ENCODE measurements at regions not wholly inside any gene's neighbourhood (a gene's known extent, or its start where the extent isn't known, plus 50 kb on each side); places are given as distances from the start of the nearest gene placed in this dataset.

DNA sequence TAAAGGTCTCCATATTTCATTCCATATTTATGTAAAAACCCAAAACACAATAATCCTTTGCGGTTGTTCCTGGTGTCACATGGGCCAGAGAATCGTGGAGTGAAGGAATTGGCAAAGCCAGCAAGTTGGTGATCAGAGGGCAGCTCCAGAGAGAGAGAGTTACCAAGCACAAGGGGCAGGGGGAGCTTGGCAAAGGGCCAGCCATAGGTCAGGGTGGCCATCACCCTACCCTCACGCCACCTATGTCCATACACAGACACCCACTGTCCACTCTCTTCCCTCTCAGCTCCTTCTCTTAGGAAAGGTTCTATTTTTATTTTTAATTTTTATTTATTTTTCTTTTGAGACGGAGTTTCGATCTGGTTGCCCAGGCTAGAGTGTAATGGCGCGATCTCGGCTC is 163.2 kb upstream of the JARID2 start:
- Histone ChIP-seq H3K27me3 (ENCODE audit: control insufficient read depth in 1 of 2, insufficient read depth in 1 of 2, low read length in 2 of 2) (no peaks in the 10 kb centered on the region), H3K4me3 (ENCODE audit: insufficient read depth in 1 of 2, low read depth in 1 of 2, low read length in 2 of 2) (no peak overlapping the region), H2BK15ac (ENCODE audit: low read depth, poor library complexity, severe bottlenecking) (no peak overlapping the region), H3K4me1 (ENCODE audit: control insufficient read depth, insufficient read depth, low read depth, low read length) (no peaks in the 10 kb centered on the region), H3K9ac (ENCODE audit: low read length) (no peak overlapping the region), H3K4ac (ENCODE audit: low read depth in 1 of 2, low read length in 2 of 2) (no peak overlapping the region), H4K8ac (ENCODE audit: low read length) (no peak overlapping the region), H2BK120ac (ENCODE audit: low read depth, low read length) (no peak overlapping the region), H3K18ac (ENCODE audit: low read depth in 1 of 2, low read length in 2 of 2) (no peak overlapping the region), H3K9me3 (ENCODE audit: control insufficient read depth, low read length) (no peaks in the 10 kb centered on the region), H3K4me2 (ENCODE audit: low read length, poor library complexity, severe bottlenecking) (no peak overlapping the region), H4K91ac (ENCODE audit: low read length) (no peak overlapping the region), H2AK5ac (ENCODE audit: low read length, severe bottlenecking) (no peak overlapping the region), H3K23ac (ENCODE audit: low read length in 2 of 2) (no peak overlapping the region), H2BK12ac (ENCODE audit: low read length in 2 of 2) (no peak overlapping the region), H3K14ac (ENCODE audit: low read length in 2 of 2) (peak overlapping the region in 1 of 2 experiments; percentile 89), H3K27ac (ENCODE audit: low read length, poor library complexity, severe bottlenecking) (no peak overlapping the region), H3K36me3 (ENCODE audit: control insufficient read depth in 1 of 2, insufficient read depth in 2 of 2, low read depth in 1 of 2, low read length in 2 of 2) (no peaks in the 10 kb centered on the region), H3K79me1 (replicated peaks; ENCODE audit: low read length, poor library complexity, severe bottlenecking) (no peaks in the 10 kb centered on the region), H2BK5ac (ENCODE audit: low read depth, low read length, poor library complexity, severe bottlenecking) (no peak overlapping the region), H2AFZ (ENCODE audit: low read depth, low read length) (no peak overlapping the region)
- 94% methylated on average over 5 of the region's 8 CpGs for WGBS
- no peak for DNase-seq

DNA sequence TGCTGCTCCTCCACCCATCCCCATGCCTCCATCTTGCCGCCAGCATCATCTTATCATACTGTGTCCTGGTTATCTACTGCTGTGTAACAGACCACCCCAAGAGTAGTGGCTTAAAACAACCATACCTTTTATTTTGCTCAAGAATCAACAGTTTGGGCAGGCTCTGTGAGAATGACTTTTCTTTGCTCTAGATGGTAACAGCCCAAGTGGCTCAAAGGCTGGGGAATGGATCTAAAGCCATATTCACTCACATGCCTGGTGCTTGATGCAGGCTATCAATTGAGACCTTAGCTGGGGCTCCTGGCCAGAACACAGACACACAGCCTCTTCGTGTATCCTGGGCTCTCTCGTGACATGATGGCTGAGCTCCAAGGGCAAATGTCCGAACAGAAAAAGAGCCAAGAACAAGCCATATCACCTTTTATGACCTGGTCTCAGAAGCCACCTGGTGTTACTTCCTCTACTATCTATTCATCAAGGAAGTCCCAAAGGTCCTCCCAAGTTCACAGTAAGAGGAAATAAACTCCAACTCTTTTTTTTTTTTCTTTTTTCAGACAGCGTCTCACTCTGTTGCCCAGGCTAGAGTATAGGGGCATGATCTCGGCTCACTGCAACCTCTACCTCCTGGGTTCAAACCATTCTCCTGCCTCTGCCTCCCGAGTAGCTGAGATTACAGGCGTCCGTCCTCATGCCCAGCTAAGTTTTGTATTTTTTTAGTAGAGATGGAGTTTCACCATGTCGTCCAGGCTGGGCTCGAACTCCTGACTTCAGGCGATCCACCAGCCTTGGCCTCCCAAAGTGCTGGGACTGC is 159.3 kb upstream of the JARID2 start:
- no peak for DNase-seq
- Histone ChIP-seq H3K4me2 (ENCODE audit: low read length, poor library complexity, severe bottlenecking) (no peak overlapping the region), H2BK12ac (ENCODE audit: low read length in 2 of 2) (no peak overlapping the region), H3K9ac (ENCODE audit: low read length) (no peak overlapping the region), H3K27ac (ENCODE audit: low read length, poor library complexity, severe bottlenecking) (no peak overlapping the region), H2AK5ac (ENCODE audit: low read length, severe bottlenecking) (no peak overlapping the region), H2BK120ac (ENCODE audit: low read depth, low read length) (no peak overlapping the region), H3K27me3 (ENCODE audit: control insufficient read depth in 1 of 2, insufficient read depth in 1 of 2, low read length in 2 of 2) (no peaks in the 10 kb centered on the region), H3K4me3 (ENCODE audit: insufficient read depth in 1 of 2, low read depth in 1 of 2, low read length in 2 of 2) (no peak overlapping the region), H3K36me3 (ENCODE audit: control insufficient read depth in 1 of 2, insufficient read depth in 2 of 2, low read depth in 1 of 2, low read length in 2 of 2) (no peaks in the 10 kb centered on the region), H3K23ac (ENCODE audit: low read length in 2 of 2) (no peak overlapping the region), H4K91ac (ENCODE audit: low read length) (no peak overlapping the region), H3K79me1 (replicated peaks; ENCODE audit: low read length, poor library complexity, severe bottlenecking) (no peaks in the 10 kb centered on the region), H4K8ac (ENCODE audit: low read length) (no peak overlapping the region), H3K4ac (ENCODE audit: low read depth in 1 of 2, low read length in 2 of 2) (no peak overlapping the region), H3K18ac (ENCODE audit: low read depth in 1 of 2, low read length in 2 of 2) (no peak overlapping the region), H3K9me3 (ENCODE audit: control insufficient read depth, low read length) (no peaks in the 10 kb centered on the region), H2BK5ac (ENCODE audit: low read depth, low read length, poor library complexity, severe bottlenecking) (no peak overlapping the region), H3K4me1 (ENCODE audit: control insufficient read depth, insufficient read depth, low read depth, low read length) (no peaks in the 10 kb centered on the region), H2BK15ac (ENCODE audit: low read depth, poor library complexity, severe bottlenecking) (no peak overlapping the region), H2AFZ (ENCODE audit: low read depth, low read length) (no peak overlapping the region), H3K14ac (ENCODE audit: low read length in 2 of 2) (no peak overlapping the region)
- WGBS = 96% methylated on average over 12 of the region's 12 CpGs

DNA sequence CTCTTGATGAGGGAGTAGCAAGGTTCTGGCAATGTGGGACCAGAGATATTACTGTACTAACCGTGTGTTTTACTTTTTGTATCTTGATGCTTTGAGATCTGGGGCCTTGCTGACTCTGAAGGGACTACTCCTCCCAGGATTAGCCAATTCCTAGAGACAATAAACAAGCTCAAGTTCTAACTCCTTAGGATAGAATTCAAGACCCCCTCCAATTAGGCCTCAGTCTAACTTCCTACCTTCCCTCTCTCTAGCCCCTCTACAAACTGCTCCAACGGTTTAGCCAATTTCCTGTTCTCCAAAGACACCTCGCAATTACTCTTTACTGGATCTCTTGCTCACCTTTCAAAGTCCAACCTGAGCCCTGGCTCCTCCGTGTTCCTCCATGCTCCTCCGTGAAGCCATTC is 158.7 kb upstream of the JARID2 start:
- no peaks in the 10 kb centered on the region for H3K36me3 ChIP-seq (ENCODE audit: control insufficient read depth in 1 of 2, insufficient read depth in 2 of 2, low read depth in 1 of 2, low read length in 2 of 2)

DNA sequence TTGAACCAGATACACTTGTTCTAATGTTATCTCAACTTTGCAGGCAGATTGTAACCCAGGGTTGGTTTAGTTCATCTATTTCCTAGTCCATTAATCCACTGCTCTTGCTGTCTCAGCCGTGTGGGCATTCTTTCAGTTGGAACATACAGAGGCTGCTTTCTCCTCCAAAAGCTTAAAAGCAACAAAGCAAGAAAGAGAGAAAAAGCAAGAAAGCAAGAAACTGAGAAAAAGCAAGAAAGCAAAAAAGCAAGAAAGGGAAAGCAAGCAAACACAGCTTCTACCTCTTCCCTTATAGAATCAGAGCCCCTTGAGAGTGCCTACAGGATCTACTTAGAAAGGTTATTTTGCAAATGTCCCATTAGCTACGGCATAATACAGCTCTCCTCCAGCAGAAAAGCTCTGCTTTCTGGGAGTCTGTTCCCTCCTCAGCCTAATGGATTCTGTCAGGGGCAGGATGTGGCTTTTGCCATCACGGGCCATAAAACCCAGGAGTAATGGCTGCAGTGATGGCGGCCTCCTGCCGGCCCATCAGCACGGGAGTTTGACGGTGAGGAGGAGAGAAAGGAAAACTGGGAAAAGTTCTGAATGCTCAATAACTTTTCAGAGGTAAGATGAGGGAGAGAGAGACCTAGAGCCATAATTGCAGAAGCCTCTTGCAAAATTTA is 156.8 kb upstream of the JARID2 start:
- Histone ChIP-seq H3K4me1 (ENCODE audit: control insufficient read depth, insufficient read depth, low read depth, low read length) (no peaks in the 10 kb centered on the region), H3K14ac (ENCODE audit: low read length in 2 of 2) (peak overlapping the region in 1 of 2 experiments; percentile 94), H3K9ac (ENCODE audit: low read length) (no peak overlapping the region), H2BK5ac (ENCODE audit: low read depth, low read length, poor library complexity, severe bottlenecking) (no peak overlapping the region), H2BK120ac (ENCODE audit: low read depth, low read length) (peak overlapping the region; percentile 1), H3K4me2 (ENCODE audit: low read length, poor library complexity, severe bottlenecking) (peak overlapping the region; percentile 21), H4K8ac (ENCODE audit: low read length) (no peak overlapping the region), H3K9me3 (ENCODE audit: control insufficient read depth, low read length) (no peaks in the 10 kb centered on the region), H3K18ac (ENCODE audit: low read depth in 1 of 2, low read length in 2 of 2) (no peak overlapping the region), H3K23ac (ENCODE audit: low read length in 2 of 2) (no peak overlapping the region), H3K27me3 (ENCODE audit: control insufficient read depth in 1 of 2, insufficient read depth in 1 of 2, low read length in 2 of 2) (no peaks in the 10 kb centered on the region), H4K91ac (ENCODE audit: low read length) (no peak overlapping the region), H2AK5ac (ENCODE audit: low read length, severe bottlenecking) (no peak overlapping the region), H3K4ac (ENCODE audit: low read depth in 1 of 2, low read length in 2 of 2) (no peak overlapping the region), H3K36me3 (ENCODE audit: control insufficient read depth in 1 of 2, insufficient read depth in 2 of 2, low read depth in 1 of 2, low read length in 2 of 2) (no peaks in the 10 kb centered on the region), H3K27ac (ENCODE audit: low read length, poor library complexity, severe bottlenecking) (peak overlapping the region; percentile 7), H2BK12ac (ENCODE audit: low read length in 2 of 2) (peak overlapping the region in 1 of 2 experiments; percentile 18), H2BK15ac (ENCODE audit: low read depth, poor library complexity, severe bottlenecking) (no peak overlapping the region), H3K79me1 (replicated peaks; ENCODE audit: low read length, poor library complexity, severe bottlenecking) (no peaks in the 10 kb centered on the region), H3K4me3 (ENCODE audit: insufficient read depth in 1 of 2, low read depth in 1 of 2, low read length in 2 of 2) (no peak overlapping the region), H2AFZ (ENCODE audit: low read depth, low read length) (no peak overlapping the region)
- WGBS = 4% methylated on average over 7 of the region's 7 CpGs
- peak; percentile 25 for DNase-seq

More for the DNA sequence above, 158.7 kb upstream of the JARID2 start:
- no peak overlapping the region for H3K23ac ChIP-seq (ENCODE audit: low read length in 2 of 2)
- WGBS = 94% methylated on average over 5 of the region's 5 CpGs
- no peaks in the 10 kb centered on the region for H3K27me3 ChIP-seq (ENCODE audit: control insufficient read depth in 1 of 2, insufficient read depth in 1 of 2, low read length in 2 of 2)
- H3K4me1 ChIP-seq (ENCODE audit: control insufficient read depth, insufficient read depth, low read depth, low read length) = no peaks in the 10 kb centered on the region
- H4K8ac ChIP-seq (ENCODE audit: low read length) = no peak overlapping the region
- no peak overlapping the region for H3K27ac ChIP-seq (ENCODE audit: low read length, poor library complexity, severe bottlenecking)
- no peak overlapping the region for H2AK5ac ChIP-seq (ENCODE audit: low read length, severe bottlenecking)
- no peak for DNase-seq
- no peaks in the 10 kb centered on the region for H3K9me3 ChIP-seq (ENCODE audit: control insufficient read depth, low read length)
- H3K4me2 ChIP-seq (ENCODE audit: low read length, poor library complexity, severe bottlenecking) = no peak overlapping the region
- no peak overlapping the region for H3K14ac ChIP-seq (ENCODE audit: low read length in 2 of 2)
- no peak overlapping the region for H2BK120ac ChIP-seq (ENCODE audit: low read depth, low read length)
- H3K79me1 ChIP-seq (replicated peaks; ENCODE audit: low read length, poor library complexity, severe bottlenecking) = no peaks in the 10 kb centered on the region
- H2BK15ac ChIP-seq (ENCODE audit: low read depth, poor library complexity, severe bottlenecking) = no peak overlapping the region
- no peak overlapping the region for H2BK12ac ChIP-seq (ENCODE audit: low read length in 2 of 2)
- H2AFZ ChIP-seq (ENCODE audit: low read depth, low read length) = no peak overlapping the region
- no peak overlapping the region for H4K91ac ChIP-seq (ENCODE audit: low read length)
- no peak overlapping the region for H3K18ac ChIP-seq (ENCODE audit: low read depth in 1 of 2, low read length in 2 of 2)
- H3K9ac ChIP-seq (ENCODE audit: low read length) = no peak overlapping the region
- no peak overlapping the region for H3K4me3 ChIP-seq (ENCODE audit: insufficient read depth in 1 of 2, low read depth in 1 of 2, low read length in 2 of 2)
- no peak overlapping the region for H3K4ac ChIP-seq (ENCODE audit: low read depth in 1 of 2, low read length in 2 of 2)
- no peak overlapping the region for H2BK5ac ChIP-seq (ENCODE audit: low read depth, low read length, poor library complexity, severe bottlenecking)

Data from mesenchymal stem cell (in vitro differentiated cells and primary cell).